OCI-LY3 (cell line): ENCODE measurements at regions not wholly inside any gene's neighbourhood (a gene's known extent, or its start where the extent isn't known, plus 50 kb on each side); places are given as distances from the start of the nearest gene placed in this dataset.

Experiments used
- H2AFZ ChIP-seq: fragments of 200-600, 300-600 bp; shearing (Covaris generic); 2 replicates; pipeline ENCODE4 v1.6.0; 2014; ENCODE audit warnings: antibody characterized with exemption, low read depth, low read length
- H3K27ac ChIP-seq: fragments of 200-600, 300-600 bp; sonication (generic); 2 replicates; pipeline ENCODE4 v1.5.1; 2014; ENCODE audit warnings: mild to moderate bottlenecking, low read length, moderate library complexity, mixed read lengths
- H3K27me3 ChIP-seq: fragments of 200-600, 300-600 bp; sonication (generic); 2 replicates; pipeline ENCODE4 v1.6.1; 2014; ENCODE audit warnings: low read depth, low read length, mixed read lengths
- H3K36me3 ChIP-seq: fragments of 200-600, 300-600 bp; sonication (generic); replicated peaks from 2 replicates; pipeline ENCODE3; 2014; ENCODE audit warnings: low read depth, low read length, mixed read lengths
- H3K4me1 ChIP-seq: fragments of 300-600, 200-600 bp; sonication (generic); 2 replicates; pipeline ENCODE4 v1.6.1; 2014; ENCODE audit warnings: low read length, mixed read lengths
- H3K4me2 ChIP-seq: fragments of 200-600, 300-600 bp; sonication (generic); 2 replicates; pipeline ENCODE4 v1.6.1; 2014; ENCODE audit warnings: low read length, mixed read lengths
- H3K4me3 ChIP-seq: fragments of 300-600, 200-600 bp; sonication (generic); 2 replicates; pipeline ENCODE4 v1.5.1; 2014; ENCODE audit warnings: antibody characterized with exemption, mild to moderate bottlenecking, low read length, moderate library complexity
- H3K79me2 ChIP-seq: fragments of 300-600, 200-600 bp; shearing (Covaris generic); 2 replicates; pipeline ENCODE4 v1.6.1; 2014; ENCODE audit warnings: mild to moderate bottlenecking, low read length, mixed read lengths
- H3K9ac ChIP-seq: fragments of 300-600, 200-600 bp; shearing (Covaris generic); 2 replicates; pipeline ENCODE4 v1.6.0; 2014; ENCODE audit warnings: mild to moderate bottlenecking, low read length, moderate library complexity
- H3K9me3 ChIP-seq: fragments of 200-600, 300-600 bp; shearing (Covaris generic); 2 replicates; pipeline ENCODE4 v1.6.1; 2014; ENCODE audit warnings: low read length, mixed read lengths; ENCODE audit not compliant: insufficient read depth
- H4K20me1 ChIP-seq: fragments of 200-600, 300-600 bp; sonication (generic); 2 replicates; pipeline ENCODE4 v1.6.1; 2016; ENCODE audit warnings: low read length, mixed read lengths; ENCODE audit not compliant: insufficient read depth
- EZH2phosphoT487 ChIP-seq: fragments of 200-600 bp; shearing (Covaris generic); IDR thresholded peaks from 2 replicates; pipeline ENCODE4 v1.6.1; 2018; ENCODE audit warnings: antibody characterized with exemption, mixed run types, low read depth
- TF ChIP-seq, protein P1 (sequence below): fragments of 200-600, 300-600 bp; sonication (generic); IDR thresholded peaks from 2 replicates; pipeline ENCODE4 v1.5.1; 2014; ENCODE audit warnings: antibody characterized with exemption, low read length, low read depth

DNA sequence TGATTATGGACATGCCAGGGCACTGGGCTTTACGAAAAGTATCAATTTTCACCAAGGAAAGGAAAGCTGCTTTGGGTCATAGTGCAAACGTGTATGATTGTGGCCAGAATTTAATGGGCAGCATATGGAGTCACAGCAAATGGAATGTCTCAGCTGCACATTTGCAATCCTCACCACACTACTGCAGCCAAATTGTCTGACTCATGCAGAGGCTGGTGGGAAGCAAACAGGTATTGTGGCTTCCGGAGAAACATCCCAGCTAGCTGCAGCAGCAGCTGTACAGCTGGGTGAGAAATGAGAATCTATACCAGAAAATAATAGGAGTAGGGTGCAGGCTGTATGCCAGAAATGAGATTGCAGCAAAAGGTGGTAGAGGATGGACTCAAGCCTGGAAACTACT lies 374.7 kb upstream of the VWC2 start:
- Histone ChIP-seq H3K4me1 (peaks cover 7% of the 10 kb centered on the region), H3K36me3 (no peaks in the 10 kb centered on the region), H2AFZ (no peak overlapping the region), H4K20me1 (no peaks in the 10 kb centered on the region), H3K27ac (no peak overlapping the region), H3K9ac (no peak overlapping the region), H3K4me2 (no peak overlapping the region), H3K4me3 (no peak overlapping the region), H3K27me3 (no peaks in the 10 kb centered on the region), H3K9me3 (no peaks in the 10 kb centered on the region), H3K79me2 (no peaks in the 10 kb centered on the region)
- TF ChIP-seq EZH2phosphoT487: no peak
- TF ChIP-seq, protein P1, sequence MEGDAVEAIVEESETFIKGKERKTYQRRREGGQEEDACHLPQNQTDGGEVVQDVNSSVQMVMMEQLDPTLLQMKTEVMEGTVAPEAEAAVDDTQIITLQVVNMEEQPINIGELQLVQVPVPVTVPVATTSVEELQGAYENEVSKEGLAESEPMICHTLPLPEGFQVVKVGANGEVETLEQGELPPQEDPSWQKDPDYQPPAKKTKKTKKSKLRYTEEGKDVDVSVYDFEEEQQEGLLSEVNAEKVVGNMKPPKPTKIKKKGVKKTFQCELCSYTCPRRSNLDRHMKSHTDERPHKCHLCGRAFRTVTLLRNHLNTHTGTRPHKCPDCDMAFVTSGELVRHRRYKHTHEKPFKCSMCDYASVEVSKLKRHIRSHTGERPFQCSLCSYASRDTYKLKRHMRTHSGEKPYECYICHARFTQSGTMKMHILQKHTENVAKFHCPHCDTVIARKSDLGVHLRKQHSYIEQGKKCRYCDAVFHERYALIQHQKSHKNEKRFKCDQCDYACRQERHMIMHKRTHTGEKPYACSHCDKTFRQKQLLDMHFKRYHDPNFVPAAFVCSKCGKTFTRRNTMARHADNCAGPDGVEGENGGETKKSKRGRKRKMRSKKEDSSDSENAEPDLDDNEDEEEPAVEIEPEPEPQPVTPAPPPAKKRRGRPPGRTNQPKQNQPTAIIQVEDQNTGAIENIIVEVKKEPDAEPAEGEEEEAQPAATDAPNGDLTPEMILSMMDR: no peak

DNA sequence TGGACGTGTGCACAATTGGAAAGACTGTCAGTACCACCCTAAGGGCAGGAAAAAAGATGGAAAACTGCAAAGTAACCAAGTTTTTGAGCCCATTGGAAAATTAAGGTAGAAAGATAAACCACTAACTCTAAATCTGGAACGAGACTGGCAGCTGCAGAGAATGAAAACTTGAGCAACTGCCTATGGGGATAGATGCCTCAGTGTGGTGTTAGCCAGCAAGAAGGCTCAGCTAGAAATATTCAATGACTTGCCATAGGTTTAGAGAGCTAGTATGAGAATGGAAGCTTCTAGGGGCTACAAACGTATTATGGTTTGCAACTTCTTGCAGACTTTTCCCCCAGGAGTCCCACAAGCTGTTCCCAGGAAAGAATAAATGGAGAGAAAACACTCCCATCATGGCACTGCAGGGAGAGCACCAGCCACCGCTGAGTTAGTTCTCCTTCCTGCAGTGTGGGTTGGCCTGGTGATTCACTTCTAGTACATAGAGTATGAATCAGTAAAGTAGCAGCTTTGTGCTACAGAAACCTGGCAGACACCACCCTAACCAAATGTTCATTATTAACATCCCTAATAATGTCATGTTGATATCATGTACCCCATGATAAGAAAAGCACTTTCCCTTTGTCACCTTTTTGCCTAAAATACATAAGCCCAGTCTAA lies 372.4 kb upstream of the VWC2 start:
- Histone ChIP-seq H3K27ac (no peak overlapping the region), H3K36me3 (no peaks in the 10 kb centered on the region), H4K20me1 (no peaks in the 10 kb centered on the region), H3K4me2 (no peak overlapping the region), H3K27me3 (no peaks in the 10 kb centered on the region), H3K4me1 (peaks cover 7% of the 10 kb centered on the region), H2AFZ (no peak overlapping the region), H3K9ac (no peak overlapping the region), H3K4me3 (no peak overlapping the region), H3K79me2 (no peaks in the 10 kb centered on the region), H3K9me3 (no peaks in the 10 kb centered on the region)
- TF ChIP-seq, protein P1: no peak
- TF ChIP-seq EZH2phosphoT487: no peak

- H3K9me3 ChIP-seq: no peaks in the 10 kb centered on the region
- no peaks in the 10 kb centered on the region for H3K4me1 ChIP-seq
- no peak overlapping the region for H2AFZ ChIP-seq
- no peak overlapping the region for H3K4me3 ChIP-seq
- TF ChIP-seq, protein P1: no peak
- TF ChIP-seq EZH2phosphoT487: no peak
- H3K9ac ChIP-seq: no peak overlapping the region
- H3K27me3 ChIP-seq: no peaks in the 10 kb centered on the region
- no peaks in the 10 kb centered on the region for H4K20me1 ChIP-seq
- no peak overlapping the region for H3K27ac ChIP-seq
- H3K79me2 ChIP-seq: no peaks in the 10 kb centered on the region
- no peak overlapping the region for H3K4me2 ChIP-seq
- no peaks in the 10 kb centered on the region for H3K36me3 ChIP-seq
Observed at GRCh38 chr7:49403844-49404243, 369.6 kb upstream of the VWC2 start.

GRCh38 chr7:49407205-49407604 lies 366.2 kb upstream of the VWC2 start:
- no peak overlapping the region for H3K27ac ChIP-seq
- H3K9me3 ChIP-seq: no peaks in the 10 kb centered on the region
- H3K4me1 ChIP-seq: no peaks in the 10 kb centered on the region
- no peak overlapping the region for H3K4me2 ChIP-seq
- H2AFZ ChIP-seq: no peak overlapping the region
- H3K27me3 ChIP-seq: no peaks in the 10 kb centered on the region
- H3K4me3 ChIP-seq: no peak overlapping the region
- no peaks in the 10 kb centered on the region for H3K79me2 ChIP-seq
- TF ChIP-seq, protein P1: no peak
- TF ChIP-seq EZH2phosphoT487: no peak
- H4K20me1 ChIP-seq: no peaks in the 10 kb centered on the region
- no peak overlapping the region for H3K9ac ChIP-seq
- no peaks in the 10 kb centered on the region for H3K36me3 ChIP-seq
